Activated T-helper 2 cell treated with anti-CD3 and anti-CD28 coated beads, Interferon-gamma antibody, Interleukin-2, Interleukin-4, amounts not matched to agents 10 μg/mL and 5 μg/mL and 100 μg/mL, durations not matched to agents 14 hours and 24 hours and 36 hours (primary cell): ENCODE measurements at regions not wholly inside any gene's neighbourhood (a gene's known extent, or its start where the extent isn't known, plus 50 kb on each side); places are given as distances from the start of the nearest gene placed in this dataset.

Experiments
- DNase-seq: peaks from one replicate; pipeline ENCODE4 v3.0.0; 2021; ENCODE audit warnings: low spot score
- H3K27ac Mint-ChIP-seq: one replicate; pipeline ENCODE4 v1.8.0; 2021; ENCODE audit warnings: mixed read lengths
- H3K27me3 Mint-ChIP-seq: one replicate; pipeline ENCODE4 v1.8.0; 2021; ENCODE audit warnings: low read depth, mixed read lengths
- H3K36me3 Mint-ChIP-seq: one replicate; pipeline ENCODE4 v1.8.0; 2021; ENCODE audit warnings: low read depth, mixed read lengths
- H3K4me1 Mint-ChIP-seq: one replicate; pipeline ENCODE4 v1.8.0; 2021; ENCODE audit warnings: low read depth, mixed read lengths
- H3K4me3 Mint-ChIP-seq: one replicate; pipeline ENCODE4 v1.8.0; 2021; ENCODE audit warnings: low read depth, mild to moderate bottlenecking, moderate library complexity, mixed read lengths
- H3K9me3 Mint-ChIP-seq: one replicate; pipeline ENCODE4 v1.8.0; 2021; ENCODE audit warnings: mixed read lengths
- intact Hi-C: fragments of 100-400 bp; cut with micrococcal nuclease; formaldehyde crosslinking; loops from one replicate; pipeline ENCODE4 v1.15.1; 2023

- Mint-ChIP-seq H3K9me3 (no peaks in the 10 kb centered on the region), H3K36me3 (no peaks in the 10 kb centered on the region), H3K27me3 (no peaks in the 10 kb centered on the region), H3K4me3 (no peak overlapping the region), H3K4me1 (no peaks in the 10 kb centered on the region), H3K27ac (no peak overlapping the region)
- intact Hi-C loops = no loop called here
- no peak for DNase-seq
Measured at GRCh38 chr20:22430154-22430745, 154.1 kb downstream of the FOXA2 start.

DNA sequence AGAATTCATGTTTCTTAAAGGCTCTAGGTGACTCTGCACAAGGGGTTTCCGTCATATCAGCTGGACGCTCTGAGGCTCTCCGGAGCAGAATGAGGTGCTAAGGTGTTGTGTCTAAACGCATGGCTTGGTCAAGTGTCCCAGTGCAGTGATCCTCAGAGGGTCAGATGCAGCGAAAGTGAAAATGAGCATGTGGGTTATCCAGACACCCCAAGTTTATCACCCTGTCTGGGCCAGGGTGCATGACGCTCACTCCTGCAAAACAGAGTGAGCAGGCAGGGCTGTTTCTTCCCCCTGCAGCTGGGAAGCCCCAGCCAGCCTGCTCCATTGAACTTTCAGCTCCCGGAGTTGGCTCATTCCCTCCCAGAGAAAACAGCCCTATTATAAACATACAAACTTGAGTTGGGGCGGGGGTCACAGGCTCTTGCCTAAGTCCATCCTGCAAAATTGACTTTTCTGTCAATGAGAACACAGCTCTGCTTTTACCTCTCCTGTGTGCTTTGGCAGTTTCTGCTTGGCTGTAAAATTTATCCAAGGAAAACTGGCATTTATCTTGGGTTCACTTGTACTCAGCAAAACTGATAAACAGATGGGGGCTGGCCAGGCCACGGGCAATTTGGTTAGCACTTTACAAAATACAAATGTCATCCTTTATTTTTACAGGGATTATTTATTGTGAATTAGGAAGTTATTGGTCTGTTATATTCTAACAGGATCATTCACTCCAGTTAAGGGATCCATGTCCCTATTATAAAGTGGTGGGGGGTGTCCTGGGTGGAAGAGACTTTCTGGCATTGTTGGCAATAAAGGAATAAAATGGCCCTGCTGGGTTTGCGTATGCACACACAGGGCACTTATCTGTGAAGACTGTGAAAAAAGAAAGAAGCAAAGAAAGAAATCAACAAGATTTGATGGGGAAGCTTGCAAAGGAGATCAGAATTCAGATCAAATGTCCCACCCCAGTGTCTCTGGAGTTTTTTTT lies 154.9 kb downstream of the FOXA2 start:
- DNase-seq = no peak
- Mint-ChIP-seq H3K27ac (no peak overlapping the region), H3K9me3 (no peaks in the 10 kb centered on the region), H3K36me3 (no peaks in the 10 kb centered on the region), H3K4me3 (no peak overlapping the region), H3K27me3 (no peaks in the 10 kb centered on the region), H3K4me1 (no peaks in the 10 kb centered on the region)
- intact Hi-C loops = no loop called here

DNA sequence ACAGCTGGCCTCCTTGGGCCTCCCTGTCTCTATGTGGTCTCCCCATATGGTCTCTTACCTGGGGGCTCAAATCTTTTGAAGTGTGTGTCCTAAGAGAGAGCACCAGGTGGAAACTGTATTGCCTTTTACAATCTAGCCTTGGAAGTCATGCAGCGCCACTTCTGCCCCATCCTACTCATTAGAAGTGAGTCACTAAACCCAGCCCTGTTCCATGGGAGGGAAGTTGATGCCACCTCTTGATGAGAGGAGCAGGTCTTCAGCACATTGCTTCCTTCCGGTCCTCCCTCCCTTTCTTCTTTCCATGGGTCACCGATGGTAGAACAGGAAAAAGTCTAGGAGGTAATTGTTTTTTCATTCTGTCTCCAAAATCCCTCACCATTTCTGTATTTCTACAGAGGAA lies 156.3 kb downstream of the FOXA2 start:
- H3K36me3 Mint-ChIP-seq = no peaks in the 10 kb centered on the region
- H3K4me1 Mint-ChIP-seq = no peaks in the 10 kb centered on the region
- DNase-seq = no peak
- no peak overlapping the region for H3K27ac Mint-ChIP-seq
- no peaks in the 10 kb centered on the region for H3K27me3 Mint-ChIP-seq
- intact Hi-C loops = no loop called here
- H3K9me3 Mint-ChIP-seq = no peaks in the 10 kb centered on the region
- H3K4me3 Mint-ChIP-seq = no peak overlapping the region

DNA sequence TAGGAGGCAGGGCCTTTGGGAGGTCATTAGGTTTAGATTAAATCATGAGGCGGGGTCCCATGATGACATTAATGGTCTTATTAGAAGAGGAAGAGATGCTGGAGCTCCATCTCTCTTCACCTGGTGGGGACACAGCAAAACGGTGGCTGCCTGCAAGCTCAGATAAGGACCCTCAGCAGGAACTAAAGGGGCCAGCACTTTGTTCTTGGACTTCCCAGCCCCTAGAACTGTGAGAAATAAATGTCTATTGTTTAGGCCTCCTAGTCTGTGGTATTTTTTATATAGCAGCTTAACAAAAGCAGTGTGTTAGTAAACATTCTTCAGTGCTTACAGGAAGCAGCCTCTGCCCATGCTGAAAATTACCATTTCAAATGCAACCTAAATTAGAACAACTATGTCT lies 157.6 kb downstream of the FOXA2 start:
- Mint-ChIP-seq H3K27ac (no peak overlapping the region), H3K36me3 (no peaks in the 10 kb centered on the region), H3K4me1 (no peaks in the 10 kb centered on the region), H3K9me3 (no peaks in the 10 kb centered on the region), H3K4me3 (no peak overlapping the region), H3K27me3 (no peaks in the 10 kb centered on the region)
- intact Hi-C loops = no loop called here
- DNase-seq = no peak

GRCh38 chr20:22425344-22426295 lies 158.8 kb downstream of the FOXA2 start:
- Mint-ChIP-seq H3K4me3 (no peak overlapping the region), H3K27ac (no peak overlapping the region), H3K36me3 (no peaks in the 10 kb centered on the region), H3K9me3 (no peaks in the 10 kb centered on the region), H3K27me3 (no peaks in the 10 kb centered on the region), H3K4me1 (no peaks in the 10 kb centered on the region)
- intact Hi-C loops = no loop called here
- no peak for DNase-seq

DNA sequence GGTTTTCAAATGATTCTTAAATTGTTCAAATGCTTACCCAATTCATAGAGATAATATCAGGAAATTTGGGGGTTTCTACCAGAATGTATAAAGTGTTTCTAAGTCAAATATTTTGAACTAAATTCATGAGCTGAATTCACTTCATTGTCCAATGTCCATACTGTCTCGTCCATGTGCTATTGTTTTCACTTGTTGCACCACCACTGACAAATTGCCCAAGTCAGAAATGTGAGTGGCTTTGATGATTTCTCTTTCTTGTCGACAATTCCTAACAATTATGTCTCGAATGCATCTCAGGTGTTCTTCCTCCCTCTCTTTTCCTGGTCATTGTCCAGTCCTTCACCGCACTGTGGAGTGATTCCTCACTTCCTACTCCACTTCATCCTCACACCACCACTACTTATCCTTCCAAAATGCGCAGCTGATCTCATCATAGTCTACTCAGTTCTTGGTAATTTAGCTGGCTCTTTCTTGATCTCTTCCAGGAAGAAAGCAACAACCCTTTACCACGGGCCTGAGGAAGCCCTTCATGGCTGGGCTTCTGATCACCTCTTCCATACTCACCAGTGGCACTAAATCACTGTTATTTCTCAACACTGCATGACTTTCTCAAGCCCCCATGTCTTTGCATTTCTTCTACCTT lies 161.1 kb downstream of the FOXA2 start:
- DNase-seq = no peak
- Mint-ChIP-seq H3K36me3 (no peaks in the 10 kb centered on the region), H3K27me3 (no peaks in the 10 kb centered on the region), H3K27ac (no peak overlapping the region), H3K4me3 (no peak overlapping the region), H3K9me3 (no peaks in the 10 kb centered on the region), H3K4me1 (no peaks in the 10 kb centered on the region)
- intact Hi-C loops = no loop called here

DNA sequence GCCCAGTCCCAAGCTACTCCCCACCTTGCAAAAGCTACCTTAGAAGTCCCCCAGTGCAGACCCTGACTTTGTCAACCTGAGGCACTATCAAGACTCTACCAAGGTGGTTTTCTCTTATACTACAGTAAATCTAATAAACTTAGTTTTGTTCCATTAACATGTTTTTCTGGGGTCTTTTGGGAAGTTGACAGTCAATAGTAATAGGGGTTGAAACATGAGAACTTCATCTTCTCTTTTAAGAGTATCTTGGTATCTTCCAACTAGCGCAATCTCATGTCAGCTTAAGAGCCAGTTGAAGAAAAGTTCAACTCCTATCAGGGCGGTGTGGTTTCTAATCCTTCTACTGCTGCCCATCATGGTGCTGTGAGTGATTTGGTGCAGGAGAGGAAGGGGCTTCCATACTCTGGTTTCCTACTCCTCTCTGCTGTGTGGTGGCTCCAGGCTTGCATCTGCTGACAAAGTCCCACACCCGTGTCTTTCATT lies 164.2 kb downstream of the FOXA2 start:
- no peaks in the 10 kb centered on the region for H3K4me1 Mint-ChIP-seq
- intact Hi-C loops = no loop called here
- H3K27ac Mint-ChIP-seq = no peak overlapping the region
- H3K27me3 Mint-ChIP-seq = no peaks in the 10 kb centered on the region
- H3K36me3 Mint-ChIP-seq = no peaks in the 10 kb centered on the region
- no peaks in the 10 kb centered on the region for H3K9me3 Mint-ChIP-seq
- H3K4me3 Mint-ChIP-seq = no peak overlapping the region
- no peak for DNase-seq

DNA sequence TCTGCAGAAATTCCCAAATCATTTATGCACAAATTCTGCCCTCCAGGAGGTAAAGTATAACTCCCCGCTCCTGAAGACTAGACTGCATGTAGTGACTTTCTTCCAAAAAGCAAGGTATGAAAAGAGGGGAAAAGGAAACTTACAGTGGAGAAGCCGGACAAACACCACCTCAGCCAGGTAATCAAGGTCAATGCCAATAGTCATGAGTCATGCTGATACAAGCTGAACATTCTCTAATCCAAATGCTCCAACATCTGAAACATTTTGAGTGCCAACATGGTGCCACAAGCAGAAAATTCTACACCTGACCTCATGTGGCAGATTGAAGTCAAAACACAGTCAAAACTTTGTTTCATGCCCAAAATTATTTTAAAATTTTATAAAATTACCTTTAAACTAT lies 165.6 kb downstream of the FOXA2 start:
- Mint-ChIP-seq H3K27ac (no peak overlapping the region), H3K4me3 (no peak overlapping the region)
- intact Hi-C loops = no loop called here

DNA sequence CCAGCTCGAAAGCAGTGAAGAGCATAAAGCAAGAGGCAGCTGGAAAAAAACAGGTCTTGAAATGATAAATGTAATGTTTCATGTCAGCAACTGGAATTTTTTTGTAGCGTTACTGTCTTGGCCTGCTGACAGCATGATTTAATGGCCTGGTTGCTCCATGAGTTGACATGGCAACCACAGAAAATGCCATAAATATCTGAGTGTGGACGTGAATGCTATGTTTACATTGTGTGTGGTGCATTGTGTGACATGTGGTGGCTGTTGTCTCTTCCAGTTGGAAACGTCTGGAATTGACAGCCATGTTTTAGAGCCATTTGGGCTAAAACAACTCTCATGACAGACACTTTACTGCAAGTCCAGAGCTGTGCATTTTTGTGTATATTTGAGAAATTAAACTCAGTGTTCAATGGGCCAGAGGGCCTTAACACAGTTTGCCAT lies 170.0 kb downstream of the FOXA2 start:
- H3K4me1 Mint-ChIP-seq = no peaks in the 10 kb centered on the region
- no peak overlapping the region for H3K4me3 Mint-ChIP-seq
- H3K27ac Mint-ChIP-seq = no peak overlapping the region
- no peak for DNase-seq
- H3K9me3 Mint-ChIP-seq = peaks cover 4% of the 10 kb centered on the region
- no peaks in the 10 kb centered on the region for H3K27me3 Mint-ChIP-seq
- no peaks in the 10 kb centered on the region for H3K36me3 Mint-ChIP-seq
- intact Hi-C loops = no loop called here

More for the DNA sequence above, 165.6 kb downstream of the FOXA2 start:
- Mint-ChIP-seq H3K9me3 (no peaks in the 10 kb centered on the region), H3K27me3 (no peaks in the 10 kb centered on the region), H3K36me3 (no peaks in the 10 kb centered on the region), H3K4me1 (no peaks in the 10 kb centered on the region)
- DNase-seq = no peak

GRCh38 chr20:22412977-22413868 lies 171.1 kb downstream of the FOXA2 start:
- H3K9me3 Mint-ChIP-seq = peaks cover 9% of the 10 kb centered on the region
- intact Hi-C loops = no loop called here
- H3K36me3 Mint-ChIP-seq = no peaks in the 10 kb centered on the region
- no peak for DNase-seq
- H3K4me1 Mint-ChIP-seq = no peaks in the 10 kb centered on the region
- H3K27ac Mint-ChIP-seq = no peak overlapping the region
- H3K4me3 Mint-ChIP-seq = no peak overlapping the region
- no peaks in the 10 kb centered on the region for H3K27me3 Mint-ChIP-seq

DNA sequence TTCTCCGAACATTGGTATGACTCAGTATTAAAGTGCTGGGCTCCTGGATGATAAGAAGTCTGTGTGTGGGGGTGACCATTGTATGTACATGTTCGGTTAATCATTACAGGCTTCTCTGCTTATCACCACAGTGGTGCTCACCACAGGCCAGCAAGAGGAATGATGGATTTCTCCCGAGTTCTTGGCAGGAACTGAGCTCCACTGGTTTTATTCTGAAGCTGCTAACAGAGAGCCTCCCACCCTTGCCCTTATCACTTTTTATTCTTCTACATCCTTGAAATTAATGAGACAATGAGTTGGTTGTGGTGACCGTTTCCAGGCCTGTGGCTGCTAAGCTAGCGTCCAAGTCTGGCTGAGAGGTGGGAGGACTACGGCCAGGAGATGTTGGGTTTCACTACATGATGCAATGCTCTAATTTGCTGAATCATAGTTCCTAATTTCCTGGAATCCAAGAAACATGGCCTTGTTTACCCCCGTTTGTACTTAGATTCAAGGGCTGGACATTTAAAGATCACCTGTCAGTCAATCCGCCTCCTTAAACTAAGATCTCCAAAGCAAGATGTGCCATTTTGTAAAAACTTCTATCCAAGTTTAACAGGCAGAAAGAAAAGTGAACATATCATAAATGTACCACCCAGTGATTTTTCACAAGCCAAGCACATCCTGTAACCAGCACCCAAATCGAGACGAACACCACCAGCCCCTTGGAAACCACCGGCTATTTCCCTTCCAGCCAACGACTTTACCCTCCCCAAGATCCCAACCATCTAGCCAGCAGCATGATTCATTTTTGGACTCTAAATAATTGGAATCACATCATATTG lies 172.5 kb downstream of the FOXA2 start:
- intact Hi-C loops = no loop called here
- no peaks in the 10 kb centered on the region for H3K4me1 Mint-ChIP-seq
- no peaks in the 10 kb centered on the region for H3K36me3 Mint-ChIP-seq
- no peaks in the 10 kb centered on the region for H3K27me3 Mint-ChIP-seq
- peaks cover 9% of the 10 kb centered on the region for H3K9me3 Mint-ChIP-seq
- no peak overlapping the region for H3K4me3 Mint-ChIP-seq
- no peak for DNase-seq
- no peak overlapping the region for H3K27ac Mint-ChIP-seq
